ENCODE measurements at regions not wholly inside any gene's neighbourhood (a gene's known extent, or its start where the extent isn't known, plus 50 kb on each side); places are given as distances from the start of the nearest gene placed in this dataset.

DNA sequence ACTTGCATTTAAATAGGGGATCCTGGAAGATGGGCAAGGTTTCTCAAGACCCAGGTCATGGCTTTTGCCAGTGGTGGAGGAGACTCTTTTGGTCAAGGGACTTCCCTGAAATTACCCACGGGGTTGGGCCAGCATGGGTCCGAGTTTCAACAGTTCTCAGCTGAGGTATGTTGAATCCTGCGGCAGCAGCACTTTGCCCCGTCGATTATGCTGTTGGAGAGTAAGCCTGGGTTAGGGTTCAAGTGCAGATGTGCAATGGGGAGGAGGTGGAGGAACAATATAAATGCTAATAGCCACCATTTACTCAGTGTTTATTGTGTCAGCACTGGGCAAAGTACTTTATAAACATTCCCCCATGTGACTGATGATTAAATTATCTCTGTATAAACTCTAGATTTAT is 96.0 kb upstream of the GATA6 start:
- intact Hi-C loops (cut with DNase I; ENCODE audit: low total_unique reads), result no loop called here
- no peak for DNase-seq
- WGBS, 5 donors, result 69 to 88% (median 82%) methylated on average over 5 of the region's 5 CpGs

DNA sequence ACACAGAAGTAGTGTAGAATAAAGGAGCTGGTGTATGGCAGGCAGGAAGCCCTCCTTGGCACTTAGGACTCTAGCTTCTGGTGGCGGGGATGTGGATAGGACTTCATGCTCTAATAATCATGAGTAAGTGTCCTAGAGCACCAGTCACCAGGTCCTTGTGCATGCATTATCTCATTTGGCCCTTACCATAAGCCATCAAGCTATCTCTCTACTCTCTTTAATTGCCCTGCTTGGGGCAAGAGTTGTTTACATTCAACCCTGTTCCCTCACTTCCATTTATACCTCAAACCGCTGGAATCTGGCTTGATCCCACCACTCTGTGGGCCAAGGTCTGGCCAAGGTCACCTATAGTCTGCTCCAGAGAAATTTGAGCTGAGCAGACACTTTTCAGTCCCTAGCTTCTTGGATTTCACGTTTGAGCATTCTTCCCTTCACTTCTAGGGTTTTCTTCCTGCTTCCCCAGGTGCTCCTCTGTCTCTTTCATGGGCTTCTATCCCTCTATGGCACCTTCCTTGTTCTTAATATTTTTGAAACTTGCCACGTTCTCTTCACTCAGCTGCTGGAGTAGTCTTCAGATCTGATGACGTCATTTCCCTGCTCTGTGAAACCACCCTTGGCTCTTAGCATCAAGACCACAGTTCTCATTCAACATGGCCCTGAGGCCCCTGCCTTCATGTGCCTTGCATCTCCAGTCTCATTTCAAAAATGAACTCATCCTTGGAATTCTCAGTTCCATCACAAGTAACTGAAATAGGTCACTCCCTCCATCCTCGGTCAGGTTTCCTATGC is 94.9 kb upstream of the GATA6 start:
- H3K27me3 ChIP-seq, result no peaks in the 10 kb centered on the region
- intact Hi-C loops (cut with DNase I; ENCODE audit: low total_unique reads), result no loop called here
- no peaks in the 10 kb centered on the region for H3K36me3 ChIP-seq
- H3K4me3 ChIP-seq, result no peak overlapping the region
- H3K27ac ChIP-seq, result no peak overlapping the region
- no peak for DNase-seq
- H3K4me1 ChIP-seq, result peaks cover 0 to 5% (median under 1%) of the 10 kb centered on the region in 4 donors
- 65 to 73% (median 70%) methylated on average over 6 of the region's 6 CpGs for WGBS, 5 donors
- H3K9me3 ChIP-seq, result no peaks in the 10 kb centered on the region
- TF ChIP-seq EP300 (IDR thresholded peaks at IDR 0.05) (no peak), POLR2AphosphoS5 (IDR thresholded peaks at IDR 0.05) (no peak), POLR2A (IDR thresholded peaks at IDR 0.05) (no peak)
- TF ChIP-seq, protein P1, sequence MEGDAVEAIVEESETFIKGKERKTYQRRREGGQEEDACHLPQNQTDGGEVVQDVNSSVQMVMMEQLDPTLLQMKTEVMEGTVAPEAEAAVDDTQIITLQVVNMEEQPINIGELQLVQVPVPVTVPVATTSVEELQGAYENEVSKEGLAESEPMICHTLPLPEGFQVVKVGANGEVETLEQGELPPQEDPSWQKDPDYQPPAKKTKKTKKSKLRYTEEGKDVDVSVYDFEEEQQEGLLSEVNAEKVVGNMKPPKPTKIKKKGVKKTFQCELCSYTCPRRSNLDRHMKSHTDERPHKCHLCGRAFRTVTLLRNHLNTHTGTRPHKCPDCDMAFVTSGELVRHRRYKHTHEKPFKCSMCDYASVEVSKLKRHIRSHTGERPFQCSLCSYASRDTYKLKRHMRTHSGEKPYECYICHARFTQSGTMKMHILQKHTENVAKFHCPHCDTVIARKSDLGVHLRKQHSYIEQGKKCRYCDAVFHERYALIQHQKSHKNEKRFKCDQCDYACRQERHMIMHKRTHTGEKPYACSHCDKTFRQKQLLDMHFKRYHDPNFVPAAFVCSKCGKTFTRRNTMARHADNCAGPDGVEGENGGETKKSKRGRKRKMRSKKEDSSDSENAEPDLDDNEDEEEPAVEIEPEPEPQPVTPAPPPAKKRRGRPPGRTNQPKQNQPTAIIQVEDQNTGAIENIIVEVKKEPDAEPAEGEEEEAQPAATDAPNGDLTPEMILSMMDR (IDR thresholded peaks at IDR 0.05), result no peak

More for the DNA sequence above, 96.0 kb upstream of the GATA6 start:
- TF ChIP-seq POLR2AphosphoS5 (IDR thresholded peaks at IDR 0.05) (no peak), EP300 (IDR thresholded peaks at IDR 0.05) (no peak), POLR2A (IDR thresholded peaks at IDR 0.05) (no peak)
- TF ChIP-seq, protein P1 (IDR thresholded peaks at IDR 0.05), result no peak
- no peak overlapping the region for H3K4me3 ChIP-seq
- no peaks in the 10 kb centered on the region for H3K9me3 ChIP-seq
- H3K36me3 ChIP-seq, result no peaks in the 10 kb centered on the region
- no peak overlapping the region for H3K27ac ChIP-seq
- no peaks in the 10 kb centered on the region for H3K27me3 ChIP-seq
- H3K4me1 ChIP-seq, result peaks cover 0 to 8% (median 0%) of the 10 kb centered on the region in 4 donors

DNA sequence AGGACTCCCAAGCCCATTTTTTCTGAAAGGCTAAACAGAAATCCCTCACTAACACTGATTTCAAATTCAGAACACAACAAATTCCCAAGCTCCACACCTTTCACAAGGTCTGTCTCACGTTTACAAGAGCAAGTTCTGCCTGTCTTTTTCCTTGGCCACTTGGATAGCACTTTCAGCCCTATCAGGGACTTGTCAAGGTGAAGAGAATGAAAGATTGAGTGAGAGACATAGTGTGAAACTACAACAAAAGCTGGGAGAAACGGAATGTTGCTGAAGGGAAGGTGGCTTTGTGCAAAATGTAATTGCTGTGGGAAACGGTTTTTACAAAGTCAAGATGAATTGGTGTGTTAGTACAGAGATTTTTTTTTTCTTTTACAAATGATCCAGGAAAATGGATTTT is 89.4 kb upstream of the GATA6 start:
- H3K27ac ChIP-seq, result peak overlapping the region in 4 of 5 donors; percentile 7 to 60 (median 29)
- no peaks in the 10 kb centered on the region for H3K36me3 ChIP-seq
- DNase-seq, result no peak
- no peak overlapping the region for H3K4me3 ChIP-seq
- H3K27me3 ChIP-seq, result no peaks in the 10 kb centered on the region
- WGBS, 5 donors, result 12 to 26% (median 19%) methylated on average over 3 of the region's 3 CpGs
- peaks cover 9 to 17% (median 12%) of the 10 kb centered on the region in 4 donors for H3K4me1 ChIP-seq
- H3K9me3 ChIP-seq, result no peaks in the 10 kb centered on the region
- intact Hi-C loops (cut with DNase I; ENCODE audit: low total_unique reads), result no loop called here
- no peak for TF ChIP-seq EP300 (IDR thresholded peaks at IDR 0.05)
- TF ChIP-seq POLR2A (IDR thresholded peaks at IDR 0.05), result no peak
- TF ChIP-seq POLR2AphosphoS5 (IDR thresholded peaks at IDR 0.05), result no peak
- TF ChIP-seq, protein P1 (IDR thresholded peaks at IDR 0.05), result no peak

DNA sequence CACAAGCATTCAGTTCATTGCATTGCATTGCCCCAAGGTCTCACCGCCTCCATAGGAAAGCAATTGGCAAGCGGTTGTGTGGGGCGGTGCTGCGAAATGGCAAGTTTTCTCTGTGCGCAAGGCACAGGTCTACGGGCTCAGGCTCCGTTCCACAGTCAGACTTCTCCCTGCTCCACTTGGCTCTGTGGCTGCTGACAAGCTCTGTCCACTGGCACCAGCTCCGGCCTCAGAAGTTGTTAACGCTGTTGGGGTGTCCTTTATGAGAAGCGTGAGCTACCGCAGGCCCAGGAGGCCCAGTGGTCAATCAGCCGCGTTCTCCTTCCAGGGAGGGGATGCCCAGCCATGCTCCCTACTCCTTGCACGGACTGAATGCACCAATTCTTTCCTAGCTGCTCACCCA is 87.0 kb upstream of the GATA6 start:
- H3K27ac ChIP-seq, result no peak overlapping the region
- intact Hi-C loops (cut with DNase I; ENCODE audit: low total_unique reads), result no loop called here
- TF ChIP-seq POLR2AphosphoS5 (IDR thresholded peaks at IDR 0.05) (no peak), EP300 (IDR thresholded peaks at IDR 0.05) (no peak), POLR2A (IDR thresholded peaks at IDR 0.05) (no peak)
- TF ChIP-seq, protein P1 (IDR thresholded peaks at IDR 0.05), result no peak
- no peak for DNase-seq
- H3K27me3 ChIP-seq, result no peaks in the 10 kb centered on the region
- peaks cover 9 to 17% (median 12%) of the 10 kb centered on the region in 4 donors for H3K4me1 ChIP-seq
- H3K36me3 ChIP-seq, result no peaks in the 10 kb centered on the region
- no peaks in the 10 kb centered on the region for H3K9me3 ChIP-seq
- WGBS, 5 donors, result 95 to 99% (median 95%) methylated on average over 14 of the region's 14 CpGs
- H3K4me3 ChIP-seq, result no peak overlapping the region

Measured in stomach (tissue), 8 donors.